Breast epithelium (tissue), 4 donors: ENCODE measurements at regions not wholly inside any gene's neighbourhood (a gene's known extent, or its start where the extent isn't known, plus 50 kb on each side); places are given as distances from the start of the nearest gene placed in this dataset.
A peak's percentile ranks its signal among the peaks of the same experiment; 100 is the strongest.

Source experiments
- DNase-seq, 2 donors: peaks; one replicate each; pipeline ENCODE4 v3.0.0-alpha.2; 2019; ENCODE audit warnings: low spot score in 2 of 2
- H3K27ac ChIP-seq, 2 donors: fragments of 200-600 bp; sonication (generic) in 1 of 2; one replicate each; pipeline ENCODE4 v1.5.1; 2016 to 2019; ENCODE audit warnings: mild to moderate bottlenecking in 1 of 2
- H3K27me3 ChIP-seq, 2 donors: fragments of 200-600 bp; sonication (generic) in 1 of 2; one replicate each; pipeline versions ENCODE4 v1.5.1 to v1.6.0; 2017 to 2019; ENCODE audit warnings: control low read depth in 1 of 2, mild to moderate bottlenecking in 1 of 2
- H3K36me3 ChIP-seq: fragments of 200-600 bp; one replicate; pipeline ENCODE4 v1.5.1; 2019
- H3K4me1 ChIP-seq, 2 donors: fragments of 200-600 bp; sonication (generic); one replicate each; pipeline ENCODE4 v1.5.1; 2016 to 2019; ENCODE audit warnings: control low read depth in 1 of 2
- H3K4me3 ChIP-seq, 3 donors: fragments of 200-600 bp; sonication (generic); 1 replicate in 2 of 3; 2 replicates in 1 of 3; pipeline ENCODE4 v1.5.1; 2016 to 2019; ENCODE audit warnings: mild to moderate bottlenecking in 3 of 3, moderate library complexity in 2 of 3
- H3K9me3 ChIP-seq, 2 donors: fragments of 200-600 bp; sonication (generic) in 1 of 2; one replicate each; pipeline ENCODE4 v1.5.1; 2016 to 2019; ENCODE audit warnings: control low read depth in 1 of 2
- POLR2A ChIP-seq: fragments of 450-650 bp; IDR thresholded peaks from one replicate; pipeline ENCODE4 v1.6.1; 2016; ENCODE audit warnings: antibody characterized with exemption, mild to moderate bottlenecking, moderate library complexity
- POLR2AphosphoS5 ChIP-seq, 3 donors: sonication (generic); formaldehyde crosslinking; IDR thresholded peaks; one replicate each; pipeline ENCODE4 v1.6.1; 2017; ENCODE audit warnings: antibody characterized with exemption in 3 of 3
- intact Hi-C: fragments of 100-400 bp; cut with DNase I; formaldehyde crosslinking; loops from one replicate; pipeline ENCODE4 v1.15.1; 2023; ENCODE audit warnings: low total_unique reads
- TF ChIP-seq, protein P1 (sequence below), 3 donors: fragments of 450-650 bp; IDR thresholded peaks; one replicate each; pipeline ENCODE4 v1.5.1; 2016 to 2017; ENCODE audit warnings: antibody characterized with exemption in 3 of 3, mild to moderate bottlenecking in 3 of 3, moderate library complexity in 3 of 3

DNA sequence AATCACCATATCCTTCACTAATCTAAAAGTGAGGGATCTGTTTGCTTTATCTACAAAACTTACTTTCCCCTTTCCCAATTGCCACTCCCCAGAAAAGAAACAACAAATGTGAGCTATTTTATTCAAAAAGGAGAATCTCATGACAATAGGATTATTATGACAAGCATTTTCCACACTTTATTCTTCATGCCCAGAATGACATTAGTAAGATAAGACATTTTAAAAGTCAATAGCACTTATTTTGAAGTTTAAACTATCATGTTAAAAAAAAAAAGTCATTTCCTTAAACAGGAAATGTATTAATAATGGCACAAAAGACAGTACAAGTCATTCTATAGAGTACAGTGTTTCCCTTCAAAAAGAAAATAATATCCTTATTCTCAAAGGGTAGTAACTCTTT lies 58.8 kb upstream of the HNRNPA3 start:
- no peak for TF ChIP-seq POLR2A
- TF ChIP-seq, protein P1, sequence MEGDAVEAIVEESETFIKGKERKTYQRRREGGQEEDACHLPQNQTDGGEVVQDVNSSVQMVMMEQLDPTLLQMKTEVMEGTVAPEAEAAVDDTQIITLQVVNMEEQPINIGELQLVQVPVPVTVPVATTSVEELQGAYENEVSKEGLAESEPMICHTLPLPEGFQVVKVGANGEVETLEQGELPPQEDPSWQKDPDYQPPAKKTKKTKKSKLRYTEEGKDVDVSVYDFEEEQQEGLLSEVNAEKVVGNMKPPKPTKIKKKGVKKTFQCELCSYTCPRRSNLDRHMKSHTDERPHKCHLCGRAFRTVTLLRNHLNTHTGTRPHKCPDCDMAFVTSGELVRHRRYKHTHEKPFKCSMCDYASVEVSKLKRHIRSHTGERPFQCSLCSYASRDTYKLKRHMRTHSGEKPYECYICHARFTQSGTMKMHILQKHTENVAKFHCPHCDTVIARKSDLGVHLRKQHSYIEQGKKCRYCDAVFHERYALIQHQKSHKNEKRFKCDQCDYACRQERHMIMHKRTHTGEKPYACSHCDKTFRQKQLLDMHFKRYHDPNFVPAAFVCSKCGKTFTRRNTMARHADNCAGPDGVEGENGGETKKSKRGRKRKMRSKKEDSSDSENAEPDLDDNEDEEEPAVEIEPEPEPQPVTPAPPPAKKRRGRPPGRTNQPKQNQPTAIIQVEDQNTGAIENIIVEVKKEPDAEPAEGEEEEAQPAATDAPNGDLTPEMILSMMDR (IDR thresholded peaks at IDR 0.05): no peak
- Histone ChIP-seq H3K4me1 (no peaks in the 10 kb centered on the region), H3K9me3 (no peaks in the 10 kb centered on the region), H3K27me3 (no peaks in the 10 kb centered on the region), H3K4me3 (no peak overlapping the region), H3K27ac (no peak overlapping the region), H3K36me3 (no peaks in the 10 kb centered on the region)
- DNase-seq: no peak
- intact Hi-C loops: loop anchor here (2.0 to 10.0 kb wide), 2 partner anchors 23 to 591 kb away; no protein-coding TSS in a partner anchor

DNA sequence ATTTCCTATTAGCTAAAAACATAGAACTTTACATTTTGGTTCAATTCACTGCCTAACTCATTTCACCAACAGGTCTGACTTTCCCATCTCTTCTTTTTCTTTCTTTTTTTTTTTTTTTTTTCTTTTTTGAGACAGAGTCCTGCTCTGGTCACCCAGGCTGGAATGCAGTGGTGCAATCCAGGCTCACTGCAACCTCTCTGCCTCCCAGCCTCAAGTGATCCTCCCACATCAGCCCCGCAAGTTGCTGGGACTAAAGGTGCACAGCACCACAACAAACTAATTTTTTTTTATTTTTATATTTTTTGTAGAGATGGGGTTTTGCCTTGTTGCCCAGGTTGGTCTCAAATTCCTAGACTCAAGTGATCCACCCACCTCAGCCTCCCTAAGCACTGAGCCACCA lies 57.8 kb upstream of the HNRNPA3 start:
- intact Hi-C loops: loop anchor here (2.0 to 10.0 kb wide), 2 partner anchors 24 to 590 kb away; no protein-coding TSS in a partner anchor
- TF ChIP-seq, protein P1 (IDR thresholded peaks at IDR 0.05): no peak
- TF ChIP-seq POLR2A (no peak), POLR2AphosphoS5 (IDR thresholded peaks at IDR 0.05) (no peak)
- H3K36me3 ChIP-seq: no peaks in the 10 kb centered on the region
- H3K4me1 ChIP-seq: no peaks in the 10 kb centered on the region
- no peak for DNase-seq
- H3K27me3 ChIP-seq: no peaks in the 10 kb centered on the region
- no peak overlapping the region for H3K27ac ChIP-seq
- H3K9me3 ChIP-seq: no peaks in the 10 kb centered on the region
- H3K4me3 ChIP-seq: no peak overlapping the region

DNA sequence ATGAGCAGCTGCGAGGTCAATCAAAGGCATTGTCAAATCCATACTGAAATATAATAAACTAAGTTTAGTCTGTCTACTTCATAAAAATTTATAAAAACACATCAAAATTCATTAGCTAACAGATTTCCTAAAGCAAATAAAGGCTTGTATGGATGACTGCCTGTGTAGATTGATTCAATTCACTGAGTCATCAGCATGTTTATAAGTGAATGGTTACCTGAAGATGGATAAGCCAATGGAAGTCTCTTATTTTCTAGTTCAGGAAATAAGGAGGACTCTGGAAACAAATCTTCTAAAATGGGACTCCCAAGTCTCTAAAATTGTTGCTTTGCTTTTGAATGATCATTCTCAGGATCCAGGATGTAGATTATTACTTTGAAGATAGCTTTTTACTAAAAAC lies 57.0 kb upstream of the HNRNPA3 start:
- intact Hi-C loops: loop anchor here (2.0 to 10.0 kb wide), 2 partner anchors 25 to 589 kb away; no protein-coding TSS in a partner anchor
- Histone ChIP-seq H3K27me3 (no peaks in the 10 kb centered on the region), H3K27ac (no peak overlapping the region), H3K4me1 (no peaks in the 10 kb centered on the region), H3K4me3 (no peak overlapping the region), H3K9me3 (no peaks in the 10 kb centered on the region), H3K36me3 (no peaks in the 10 kb centered on the region)
- no peak for TF ChIP-seq POLR2AphosphoS5 (IDR thresholded peaks at IDR 0.05)
- TF ChIP-seq, protein P1 (IDR thresholded peaks at IDR 0.05): no peak
- no peak for DNase-seq

DNA sequence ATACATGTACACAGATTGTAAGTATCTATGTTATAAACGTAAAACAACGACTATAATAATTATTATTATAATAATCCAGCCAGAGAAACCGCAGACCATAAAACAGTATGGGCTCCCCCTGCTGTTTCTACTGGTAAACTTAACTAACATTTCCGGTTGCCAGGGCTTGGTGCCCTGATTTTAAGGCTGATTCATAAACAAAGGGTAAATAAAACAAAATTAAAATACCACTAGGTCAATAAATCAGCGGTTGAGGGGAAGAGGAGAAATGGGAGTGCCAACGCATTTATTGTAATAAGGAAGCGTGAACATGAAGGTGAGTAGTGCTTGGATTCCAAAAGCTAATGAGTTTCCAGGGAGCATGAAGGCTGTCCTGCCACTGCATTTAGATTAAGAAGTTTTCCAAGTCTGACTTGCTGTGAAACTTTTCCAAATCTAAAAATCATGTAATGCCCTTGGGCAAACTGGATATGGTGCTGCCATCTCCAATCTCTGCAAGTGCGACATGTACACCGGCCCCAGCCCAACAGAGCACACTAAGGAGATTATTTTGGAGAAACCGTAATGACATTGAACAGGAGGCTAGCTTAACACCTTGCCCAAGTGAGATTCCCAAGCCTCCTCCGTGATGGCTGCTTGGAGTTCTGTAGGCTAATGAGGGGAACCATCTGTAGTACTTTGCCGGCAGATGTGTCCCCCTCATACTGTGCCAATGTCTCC lies 50.7 kb upstream of the HNRNPA3 start:
- H3K4me3 ChIP-seq: no peak overlapping the region
- no peaks in the 10 kb centered on the region for H3K36me3 ChIP-seq
- intact Hi-C loops: loop anchor here (5.0 kb wide), 1 partner anchor 170 kb away; no protein-coding TSS in a partner anchor
- H3K4me1 ChIP-seq: no peaks in the 10 kb centered on the region
- H3K27me3 ChIP-seq: no peaks in the 10 kb centered on the region
- no peaks in the 10 kb centered on the region for H3K9me3 ChIP-seq
- no peak for DNase-seq
- no peak overlapping the region for H3K27ac ChIP-seq
- TF ChIP-seq, protein P1 (IDR thresholded peaks at IDR 0.05): peak in 2 of 3 donors; percentile 11 to 53
- TF ChIP-seq POLR2A: no peak
